Activated CD4-positive, alpha-beta T cell treated with anti-CD3 and anti-CD28 coated beads for 36 hours (primary cell): ENCODE measurements at regions not wholly inside any gene's neighbourhood (a gene's known extent, or its start where the extent isn't known, plus 50 kb on each side); places are given as distances from the start of the nearest gene placed in this dataset.

Experiments used
- ATAC-seq: fragments of 200-7000 bp; cut with Tn5 transposase; one replicate; pipeline ENCODE4 v1.10.0; 2021; ENCODE audit warnings: mild to moderate bottlenecking, moderate library complexity
- CTCF ChIA-PET: fragments of 350-600 bp; sonication (Branson Sonifier 250); formaldehyde crosslinking; loops from one replicate; lab custom pipeline; 2021; ENCODE audit warnings: antibody characterized with exemption; lab: Charles Lee
- POLR2A ChIA-PET: fragments of 350-600 bp; sonication (Branson Sonifier 250); formaldehyde crosslinking; loops from one replicate; lab custom pipeline; 2021; ENCODE audit warnings: antibody characterized with exemption, inconsistent platforms; lab: Charles Lee
- DNase-seq: peaks from one replicate; pipeline ENCODE4 v3.0.0-alpha.2; 2020
- H3K27ac Mint-ChIP-seq: one replicate; pipeline ENCODE4 v1.8.0; 2021; ENCODE audit warnings: mixed read lengths
- H3K27me3 Mint-ChIP-seq: one replicate; pipeline ENCODE4 v1.8.0; 2021; ENCODE audit warnings: mixed read lengths
- H3K36me3 Mint-ChIP-seq: one replicate; pipeline ENCODE4 v1.8.0; 2021; ENCODE audit warnings: low read depth, mixed read lengths
- H3K4me1 Mint-ChIP-seq: one replicate; pipeline ENCODE4 v1.8.0; 2021; ENCODE audit warnings: mixed read lengths
- H3K4me3 Mint-ChIP-seq: one replicate; pipeline ENCODE4 v1.8.0; 2021; ENCODE audit warnings: mild to moderate bottlenecking, moderate library complexity, mixed read lengths
- H3K9me3 Mint-ChIP-seq: one replicate; pipeline ENCODE4 v1.8.0; 2021; ENCODE audit warnings: low read depth, mixed read lengths
- intact Hi-C, 2 experiments: fragments of 100-400 bp; cut with DNase I in 1 of 2; cut with micrococcal nuclease in 1 of 2; formaldehyde crosslinking; loops; one replicate each; pipeline versions ENCODE4 v1.14.2 to v1.15.1; 2022 to 2024; cut with DNase I, micrococcal nuclease

GRCh38 chr6:40906759-40907158, 132.3 kb downstream of the UNC5CL start:
- DNase-seq (no peak), ATAC-seq (no peak)
- peaks cover 7% of the 10 kb centered on the region for H3K4me1 Mint-ChIP-seq
- no peaks in the 10 kb centered on the region for H3K36me3 Mint-ChIP-seq
- no peaks in the 10 kb centered on the region for H3K9me3 Mint-ChIP-seq
- H3K4me3 Mint-ChIP-seq: no peak overlapping the region
- intact Hi-C loops: no loop called here
- ChIA-PET POLR2A (no interaction called here), CTCF (no interaction called here)
- no peak overlapping the region for H3K27ac Mint-ChIP-seq
- peaks cover 7% of the 10 kb centered on the region for H3K27me3 Mint-ChIP-seq

DNA sequence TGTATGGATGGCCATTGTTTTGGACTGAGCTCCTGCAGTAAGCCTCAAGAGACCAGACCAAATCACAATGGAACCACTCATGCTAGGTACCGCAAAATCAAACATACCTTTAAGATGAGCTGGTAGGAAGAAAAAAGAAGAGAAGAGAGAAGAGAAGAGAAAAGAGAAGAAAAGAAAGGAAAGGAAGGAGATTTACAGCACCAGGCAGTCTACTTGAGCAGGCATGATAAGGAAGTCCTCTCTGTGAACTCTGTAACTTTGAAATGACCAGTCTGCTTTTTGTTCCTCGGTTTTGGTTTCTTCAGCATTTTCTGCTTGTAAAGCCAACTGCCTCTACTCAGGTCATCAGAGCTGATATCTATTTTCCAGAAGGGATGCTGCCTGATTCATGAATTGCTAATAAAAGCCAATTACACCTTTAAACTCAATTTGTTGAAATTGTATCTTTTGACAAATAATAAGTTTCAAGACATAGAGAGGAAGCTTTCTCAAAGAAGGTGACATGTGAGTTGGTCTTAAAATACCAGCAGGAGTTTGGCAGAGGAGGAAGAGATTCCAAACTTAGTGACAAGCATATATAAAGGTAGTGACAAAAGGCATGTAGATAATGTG, 134.3 kb downstream of the UNC5CL start:
- intact Hi-C loops: no loop called here
- POLR2A ChIA-PET: no interaction called here
- Mint-ChIP-seq H3K4me3 (no peak overlapping the region), H3K9me3 (no peaks in the 10 kb centered on the region), H3K36me3 (no peaks in the 10 kb centered on the region), H3K27me3 (peaks cover 7% of the 10 kb centered on the region), H3K27ac (no peak overlapping the region), H3K4me1 (no peaks in the 10 kb centered on the region)
- no peak for DNase-seq
- ATAC-seq: no peak
- CTCF ChIA-PET: no interaction called here

- Mint-ChIP-seq H3K27me3 (peaks cover 2% of the 10 kb centered on the region), H3K36me3 (no peaks in the 10 kb centered on the region), H3K27ac (no peak overlapping the region), H3K9me3 (no peaks in the 10 kb centered on the region), H3K4me1 (no peaks in the 10 kb centered on the region), H3K4me3 (no peak overlapping the region)
- DNase-seq (no peak), ATAC-seq (no peak)
- intact Hi-C loops: no loop called here
- ChIA-PET POLR2A (no interaction called here), CTCF (no interaction called here)
Observed at GRCh38 chr6:40903456-40903855, 135.6 kb downstream of the UNC5CL start.

DNA sequence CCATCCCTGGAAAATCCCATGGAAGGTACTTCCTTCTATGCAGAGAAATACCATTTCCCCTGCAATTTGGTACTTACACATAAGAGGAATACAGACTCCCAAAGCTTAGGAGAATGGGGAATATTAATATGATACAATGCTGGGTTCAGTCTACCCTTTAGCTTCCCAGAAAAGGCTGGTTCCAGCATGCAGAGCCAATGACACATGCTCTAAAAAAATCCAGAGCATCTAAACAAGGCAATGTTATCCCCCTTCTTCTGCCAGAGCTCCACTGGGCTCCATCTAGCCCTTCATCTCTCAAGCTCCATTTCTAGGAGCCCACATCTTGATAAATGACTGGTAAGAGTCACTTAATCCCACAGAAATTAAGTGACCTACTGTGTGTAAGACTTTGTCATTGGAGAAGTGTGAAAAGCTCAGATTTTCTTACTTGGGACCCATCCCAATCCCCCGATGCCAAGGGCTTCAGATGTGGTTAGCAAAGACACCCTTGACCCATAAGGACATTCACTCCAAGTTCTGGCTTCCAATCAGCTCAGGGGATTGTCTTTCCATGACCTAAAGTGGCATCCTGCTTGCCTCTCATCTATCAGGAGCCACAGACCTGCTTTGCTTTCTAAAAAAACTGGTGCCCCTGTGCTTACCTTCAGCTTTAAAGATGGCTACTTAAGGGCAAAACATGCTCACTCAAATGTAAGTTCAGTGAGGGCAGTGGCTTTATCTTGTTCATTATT, 137.5 kb downstream of the UNC5CL start:
- ATAC-seq: no peak
- no peak for DNase-seq
- peaks cover 5% of the 10 kb centered on the region for H3K27me3 Mint-ChIP-seq
- H3K4me1 Mint-ChIP-seq: no peaks in the 10 kb centered on the region
- no peaks in the 10 kb centered on the region for H3K9me3 Mint-ChIP-seq
- ChIA-PET CTCF (interaction anchor here (0.8 kb wide), 1 partner anchor 10 kb away, joined by 3 read pairs; no protein-coding TSS in a partner anchor), POLR2A (no interaction called here)
- no peak overlapping the region for H3K4me3 Mint-ChIP-seq
- H3K36me3 Mint-ChIP-seq: no peaks in the 10 kb centered on the region
- intact Hi-C loops: no loop called here
- H3K27ac Mint-ChIP-seq: no peak overlapping the region

DNA sequence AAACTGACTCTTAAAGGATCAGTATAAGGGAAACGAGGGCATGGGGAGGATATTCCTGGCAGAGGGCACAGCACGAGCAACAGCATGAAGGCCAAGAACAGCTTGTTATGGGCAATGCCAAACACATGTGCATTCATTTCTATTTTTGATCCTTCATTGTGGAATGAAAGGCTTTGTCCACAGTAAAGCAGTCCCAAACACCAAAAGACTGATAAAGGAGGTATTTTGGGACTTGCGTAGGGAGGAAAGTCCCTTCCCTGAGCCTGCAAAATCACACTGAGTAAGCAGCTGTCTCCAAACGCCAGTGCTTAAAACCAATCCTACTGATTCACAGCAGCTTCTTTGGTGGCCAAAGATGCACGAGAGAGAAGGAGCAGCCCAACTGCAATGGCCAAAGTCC, 138.2 kb downstream of the UNC5CL start:
- ChIA-PET CTCF (interaction anchor here (0.8 kb wide), 1 partner anchor 11 kb away, joined by 3 read pairs; no protein-coding TSS in a partner anchor), POLR2A (no interaction called here)
- Mint-ChIP-seq H3K27me3 (peaks cover 5% of the 10 kb centered on the region), H3K4me3 (no peak overlapping the region), H3K9me3 (no peaks in the 10 kb centered on the region), H3K4me1 (no peaks in the 10 kb centered on the region), H3K27ac (no peak overlapping the region), H3K36me3 (no peaks in the 10 kb centered on the region)
- no peak for ATAC-seq
- intact Hi-C loops: no loop called here
- no peak for DNase-seq

GRCh38 chr6:40899684-40900155, 139.3 kb downstream of the UNC5CL start:
- POLR2A ChIA-PET: no interaction called here

GRCh38 chr6:40898073-40898472, 140.9 kb downstream of the UNC5CL start:
- ChIA-PET CTCF (interaction anchor here (0.6 to 0.7 kb wide), 2 partner anchors 37 to 349 kb away, joined by 3 read pairs; no protein-coding TSS in a partner anchor), POLR2A (no interaction called here)
- DNase-seq (no peak), ATAC-seq (no peak)
- H3K36me3 Mint-ChIP-seq: no peaks in the 10 kb centered on the region
- intact Hi-C loops: no loop called here
- H3K27me3 Mint-ChIP-seq: peaks cover 7% of the 10 kb centered on the region
- no peak overlapping the region for H3K4me3 Mint-ChIP-seq
- no peaks in the 10 kb centered on the region for H3K4me1 Mint-ChIP-seq
- no peaks in the 10 kb centered on the region for H3K9me3 Mint-ChIP-seq
- no peak overlapping the region for H3K27ac Mint-ChIP-seq

More at GRCh38 chr6:40899684-40900155, 139.3 kb downstream of the UNC5CL start:
- no peak for DNase-seq
- Mint-ChIP-seq H3K9me3 (no peaks in the 10 kb centered on the region), H3K27me3 (peaks cover 7% of the 10 kb centered on the region), H3K36me3 (no peaks in the 10 kb centered on the region), H3K4me1 (no peaks in the 10 kb centered on the region), H3K4me3 (no peak overlapping the region), H3K27ac (no peak overlapping the region)
- ATAC-seq: no peak
- CTCF ChIA-PET: no interaction called here
- intact Hi-C loops: no loop called here

DNA sequence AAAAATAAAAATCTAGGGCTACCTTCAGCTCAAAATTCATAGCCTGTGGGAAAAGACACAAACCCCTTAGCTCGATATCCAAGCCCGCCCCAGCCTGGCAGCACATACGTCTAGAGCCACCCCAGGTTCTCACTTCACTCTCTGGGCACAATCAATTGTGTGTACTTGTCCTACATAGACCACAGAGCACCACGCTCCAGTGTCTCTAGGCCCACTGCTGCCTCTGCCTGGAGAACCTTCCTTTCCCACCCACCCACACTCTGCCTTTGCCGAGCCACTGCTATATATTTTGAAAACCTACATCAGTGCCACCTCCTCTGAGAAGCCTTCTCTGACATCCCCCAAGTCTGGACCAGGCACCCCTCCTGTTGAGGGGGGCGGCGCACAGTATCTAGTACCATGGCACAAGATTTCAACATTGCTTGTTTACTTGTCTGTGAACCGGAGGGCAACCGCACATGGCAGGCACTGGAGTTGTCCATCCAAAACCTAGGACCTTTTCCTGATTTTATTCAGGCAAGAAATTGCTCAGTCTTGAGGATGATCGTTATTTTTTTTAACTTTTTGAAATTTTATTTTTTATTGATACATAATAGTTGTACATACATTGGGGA, 141.5 kb downstream of the UNC5CL start:
- Mint-ChIP-seq H3K9me3 (no peaks in the 10 kb centered on the region), H3K4me1 (no peaks in the 10 kb centered on the region), H3K36me3 (no peaks in the 10 kb centered on the region), H3K4me3 (no peak overlapping the region), H3K27me3 (peaks cover 7% of the 10 kb centered on the region), H3K27ac (no peak overlapping the region)
- ChIA-PET CTCF (interaction anchor here (0.6 to 1.7 kb wide), 3 partner anchors 11 to 348 kb away, joined by 3 to 6 read pairs (median 3); no protein-coding TSS in a partner anchor), POLR2A (no interaction called here)
- ATAC-seq (no peak), DNase-seq (no peak)
- intact Hi-C loops: no loop called here

DNA sequence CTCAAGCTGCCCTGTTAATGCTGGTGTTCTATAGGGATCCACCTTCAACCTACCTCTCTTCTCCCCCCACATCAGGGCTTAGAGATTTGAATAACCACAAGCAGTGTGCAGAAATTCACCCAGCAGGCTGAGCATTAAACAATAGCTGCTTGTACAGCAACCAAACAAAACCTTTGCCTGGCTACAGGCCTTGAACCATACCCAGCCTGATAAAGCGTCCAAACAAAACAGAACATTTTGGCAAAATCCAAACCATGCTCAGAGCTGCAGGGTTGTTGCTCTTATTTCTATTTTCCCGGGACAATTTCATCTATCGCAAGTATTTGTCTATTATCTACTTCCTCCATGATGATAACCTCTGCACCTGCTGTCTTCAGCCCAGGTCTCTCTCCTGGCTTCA, 142.3 kb downstream of the UNC5CL start:
- CTCF ChIA-PET: interaction anchor here (0.7 to 1.7 kb wide), 2 partner anchors 11 to 311 kb away, joined by 3 to 6 read pairs; no protein-coding TSS in a partner anchor
- no peak overlapping the region for H3K27ac Mint-ChIP-seq
- ATAC-seq (no peak), DNase-seq (no peak)
- H3K36me3 Mint-ChIP-seq: no peaks in the 10 kb centered on the region
- H3K27me3 Mint-ChIP-seq: peaks cover 7% of the 10 kb centered on the region
- POLR2A ChIA-PET: no interaction called here
- H3K4me1 Mint-ChIP-seq: no peaks in the 10 kb centered on the region
- intact Hi-C loops: no loop called here
- no peaks in the 10 kb centered on the region for H3K9me3 Mint-ChIP-seq
- no peak overlapping the region for H3K4me3 Mint-ChIP-seq

DNA sequence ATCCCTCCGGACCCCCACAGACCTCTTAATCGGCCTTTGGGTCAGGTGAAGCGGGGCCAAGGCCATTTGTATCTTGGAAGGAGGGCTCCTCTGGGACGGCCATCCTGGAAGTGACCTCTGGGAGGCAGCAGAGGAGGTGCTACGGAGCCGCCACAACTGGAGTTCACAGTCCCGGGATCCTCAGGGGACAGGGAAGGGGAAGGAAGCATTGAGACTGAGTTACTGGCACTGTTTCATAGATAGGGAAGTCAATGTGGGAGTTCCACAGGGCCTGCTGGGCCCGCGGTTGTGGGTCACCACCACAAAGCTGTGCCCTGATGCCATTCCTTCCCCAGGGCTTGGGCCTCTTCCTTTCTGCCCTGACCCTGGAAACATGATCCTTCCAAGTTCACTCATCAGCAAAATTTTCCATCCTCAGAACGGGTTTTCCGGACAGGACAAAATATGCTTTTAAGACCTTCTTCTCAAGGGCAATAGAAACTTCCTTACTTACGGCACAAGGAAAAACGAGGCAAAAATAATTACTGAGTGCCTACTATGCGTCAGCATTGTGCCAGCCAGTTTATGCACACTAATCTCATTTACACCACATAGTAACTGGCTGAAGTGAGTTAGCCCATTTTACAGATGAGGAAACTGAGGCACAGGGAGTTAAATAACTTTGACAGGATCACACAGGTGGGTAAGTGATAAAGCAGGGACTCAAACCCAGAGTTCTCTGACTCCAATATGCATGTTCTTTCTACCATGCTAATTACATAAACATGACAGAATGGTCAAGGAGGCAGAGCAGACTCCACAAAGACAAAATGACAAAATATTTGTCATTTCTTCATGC, 143.8 kb downstream of the UNC5CL start:
- Mint-ChIP-seq H3K36me3 (no peaks in the 10 kb centered on the region), H3K4me1 (no peaks in the 10 kb centered on the region), H3K27ac (no peak overlapping the region), H3K4me3 (no peak overlapping the region), H3K9me3 (no peaks in the 10 kb centered on the region), H3K27me3 (peaks cover 7% of the 10 kb centered on the region)
- ChIA-PET CTCF (interaction anchor here (0.6 to 1.6 kb wide), 2 partner anchors 17 to 1335 kb away, joined by 3 to 5 read pairs; no protein-coding TSS in a partner anchor), POLR2A (no interaction called here)
- no peak for ATAC-seq
- intact Hi-C loops: no loop called here
- no peak for DNase-seq

GRCh38 chr6:40893021-40893420, 146.0 kb downstream of the UNC5CL start:
- H3K27ac Mint-ChIP-seq: no peak overlapping the region
- DNase-seq: no peak
- no peaks in the 10 kb centered on the region for H3K36me3 Mint-ChIP-seq
- ATAC-seq: no peak
- ChIA-PET POLR2A (no interaction called here), CTCF (interaction anchor here (0.6 kb wide), 1 partner anchor 1459 kb away, joined by 3 read pairs; no protein-coding TSS in a partner anchor)
- H3K27me3 Mint-ChIP-seq: peaks cover 7% of the 10 kb centered on the region
- no peak overlapping the region for H3K4me3 Mint-ChIP-seq
- H3K9me3 Mint-ChIP-seq: no peaks in the 10 kb centered on the region
- intact Hi-C loops: no loop called here
- H3K4me1 Mint-ChIP-seq: no peaks in the 10 kb centered on the region
